Islet of Langerhans (tissue), 1 donor: ENCODE measurements at regions not wholly inside any gene's neighbourhood (a gene's known extent, or its start where the extent isn't known, plus 50 kb on each side); places are given as distances from the start of the nearest gene placed in this dataset.

Experiments used
- FAIRE-seq: peaks from one replicate; lab custom pipeline; 2011; peaks lifted over from hg19 to GRCh38; lab: Jason Lieb, UNC

- no peak for FAIRE-seq
Measured at GRCh38 chr9:8188723-8189407, 389.3 kb upstream of the DMAC1 start.

- no peak for FAIRE-seq
Measured at GRCh38 chr9:8186560-8186959, 387.0 kb upstream of the DMAC1 start.

DNA sequence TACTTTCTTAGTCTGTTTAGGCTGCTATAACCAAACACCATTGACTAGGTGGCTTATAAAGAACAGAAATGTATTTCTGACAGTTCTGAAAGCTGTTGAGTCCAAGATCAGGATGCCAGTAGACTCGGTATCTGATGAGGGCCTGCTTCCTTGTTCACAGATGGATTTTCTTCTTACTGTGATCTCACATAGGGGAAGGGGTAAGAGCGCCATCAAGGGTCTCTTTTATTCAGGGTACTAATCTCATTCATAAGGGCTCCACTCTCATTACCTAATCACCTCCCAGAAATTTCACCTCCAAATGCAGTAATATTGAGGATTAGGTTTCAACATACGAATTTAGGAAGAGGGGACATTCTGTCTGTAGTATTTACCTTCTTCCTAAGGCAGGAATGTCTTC, 384.0 kb upstream of the DMAC1 start:
- FAIRE-seq: no peak

DNA sequence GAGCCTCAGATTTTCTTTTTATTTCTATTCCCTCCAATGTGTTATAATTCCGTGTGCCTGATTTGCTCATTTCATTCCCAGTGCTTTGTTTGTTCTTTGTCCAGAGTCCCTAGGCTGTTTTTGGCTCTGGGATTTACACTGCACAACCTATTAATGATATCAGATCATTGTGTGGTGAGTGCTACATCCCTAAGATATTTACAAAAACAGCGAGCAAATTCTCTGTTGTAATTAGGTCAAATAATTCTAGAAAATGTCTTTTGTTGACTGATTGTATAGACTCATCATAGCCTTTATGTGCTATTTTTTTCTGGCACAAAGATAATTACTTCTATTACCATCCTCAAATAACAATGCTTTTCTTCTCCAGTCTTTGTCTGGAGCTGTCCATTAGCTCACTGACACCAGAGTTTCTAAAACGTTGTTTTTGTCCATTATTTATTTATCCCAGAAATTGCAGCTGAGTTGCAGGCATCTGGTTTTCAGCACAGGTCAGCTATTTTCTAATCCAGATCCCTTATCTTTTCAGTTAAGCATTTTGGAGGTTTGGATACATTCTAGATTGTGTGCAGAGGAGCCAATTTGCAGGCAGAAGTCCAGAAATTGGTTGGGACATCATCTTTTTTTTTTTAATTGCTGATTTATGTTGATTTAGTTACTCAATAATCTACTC, 379.9 kb upstream of the DMAC1 start:
- peak; percentile 24 for FAIRE-seq

GRCh38 chr9:8172000-8172399, 372.4 kb upstream of the DMAC1 start:
- FAIRE-seq: no peak

GRCh38 chr9:8168916-8169438, 369.4 kb upstream of the DMAC1 start:
- FAIRE-seq: no peak

DNA sequence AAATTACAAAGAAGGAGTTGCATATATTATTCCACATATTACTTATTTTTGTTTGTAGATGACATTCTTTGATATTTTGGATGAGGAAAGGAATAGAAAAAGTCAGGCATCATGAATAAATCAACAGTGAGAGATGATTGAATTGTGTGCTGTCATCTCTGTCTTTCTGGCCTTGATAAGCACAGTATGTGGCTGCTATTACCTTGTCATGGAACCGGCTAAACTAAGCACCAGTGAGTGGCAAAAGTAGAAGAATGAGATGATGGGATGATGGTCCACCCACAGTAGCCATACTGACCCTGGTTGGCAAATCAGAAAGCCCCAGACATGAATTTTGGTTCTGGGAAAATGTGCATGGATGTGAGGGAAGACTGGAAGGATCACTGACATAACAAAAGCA, 361.2 kb upstream of the DMAC1 start:
- FAIRE-seq: no peak

GRCh38 chr9:8158574-8158973, 359.0 kb upstream of the DMAC1 start:
- FAIRE-seq: no peak

DNA sequence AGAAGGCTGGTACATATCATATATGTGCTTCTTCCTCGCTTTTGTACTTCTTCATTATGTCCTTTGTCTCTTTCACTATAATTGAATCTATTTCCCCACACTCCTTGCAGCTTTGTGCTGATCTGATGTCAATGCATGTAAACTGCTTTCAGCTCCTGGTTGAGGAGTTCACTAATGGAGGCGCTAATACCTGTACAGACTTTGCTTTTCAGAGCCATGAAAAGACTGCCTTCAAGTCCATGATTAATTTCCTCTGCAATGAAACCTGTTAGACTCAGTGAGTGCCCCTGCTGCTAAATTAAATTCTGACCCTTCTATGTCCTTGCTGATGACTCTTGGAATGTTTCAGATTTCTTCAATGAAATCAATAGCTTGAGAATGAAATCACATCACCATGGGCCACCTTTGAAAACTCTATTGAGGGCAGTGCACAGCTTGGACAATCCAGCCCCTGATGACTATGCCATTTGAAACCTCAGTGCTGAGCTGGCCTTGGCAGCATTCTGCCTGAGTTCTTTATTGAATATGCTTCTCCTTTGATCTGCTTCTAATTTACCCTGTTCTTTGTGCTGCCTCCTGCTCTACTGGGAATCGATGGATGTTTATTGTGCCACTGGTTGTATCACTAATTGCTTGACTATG, 358.2 kb upstream of the DMAC1 start:
- no peak for FAIRE-seq

GRCh38 chr9:8156346-8156745, 356.8 kb upstream of the DMAC1 start:
- no peak for FAIRE-seq

DNA sequence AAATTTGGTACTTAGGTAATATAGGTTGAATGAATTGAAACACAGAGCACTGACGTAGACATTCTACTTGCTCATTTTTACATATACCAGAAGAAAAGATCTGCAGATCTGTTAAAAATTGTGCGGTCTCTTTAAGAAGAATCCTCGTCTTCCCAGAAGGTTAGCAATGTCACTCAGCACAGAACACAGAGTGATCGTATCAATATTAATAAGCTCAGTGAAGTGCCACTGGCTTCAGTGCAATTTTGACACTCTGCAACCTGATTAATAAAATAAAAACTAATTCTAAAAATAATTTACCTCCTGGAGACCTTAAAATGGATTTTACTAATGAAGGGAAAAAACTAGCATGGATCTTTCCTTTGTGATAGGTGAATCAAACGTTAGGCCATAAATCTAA, 356.1 kb upstream of the DMAC1 start:
- FAIRE-seq: no peak

- FAIRE-seq: no peak
Measured at GRCh38 chr9:8143677-8144076, 344.1 kb upstream of the DMAC1 start.

DNA sequence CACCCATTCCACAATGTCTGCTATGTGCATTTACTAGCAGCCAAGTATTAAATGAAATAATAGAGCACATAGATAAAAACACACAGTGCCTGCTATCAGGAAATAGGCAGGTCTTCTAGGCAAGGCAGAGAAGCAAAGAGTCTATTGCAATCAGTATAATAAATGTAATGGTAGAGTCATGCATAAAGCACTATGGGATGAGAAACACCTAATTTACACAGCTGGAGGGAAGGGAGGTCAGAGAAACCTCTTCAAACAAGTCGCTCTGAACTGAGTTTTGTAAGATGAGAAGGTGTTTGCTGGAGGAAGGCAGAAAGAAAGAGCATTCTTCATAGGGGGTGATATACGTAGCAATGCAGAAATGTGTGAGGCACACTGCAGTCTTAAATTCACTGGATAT, 341.0 kb upstream of the DMAC1 start:
- no peak for FAIRE-seq

DNA sequence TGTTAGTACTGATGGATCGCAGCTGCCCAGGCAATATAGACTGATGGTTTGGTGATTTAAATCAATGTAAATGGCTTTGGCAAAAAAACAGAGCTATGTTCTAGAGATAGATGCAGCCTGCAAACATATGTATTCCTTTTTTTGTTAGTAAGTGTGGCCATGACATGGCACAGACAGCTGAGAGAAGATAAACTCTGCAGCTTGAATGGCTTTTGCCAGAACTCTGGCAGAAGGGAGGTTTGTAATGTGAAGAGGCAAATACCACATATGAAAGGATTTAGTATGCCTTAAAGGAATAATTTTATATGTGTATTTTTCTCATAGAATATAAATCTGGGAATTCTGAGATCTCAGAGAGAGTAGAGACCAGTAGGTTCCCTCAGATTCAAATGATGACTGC, 340.2 kb upstream of the DMAC1 start:
- no peak for FAIRE-seq

GRCh38 chr9:8136477-8136876, 336.9 kb upstream of the DMAC1 start:
- FAIRE-seq: no peak

DNA sequence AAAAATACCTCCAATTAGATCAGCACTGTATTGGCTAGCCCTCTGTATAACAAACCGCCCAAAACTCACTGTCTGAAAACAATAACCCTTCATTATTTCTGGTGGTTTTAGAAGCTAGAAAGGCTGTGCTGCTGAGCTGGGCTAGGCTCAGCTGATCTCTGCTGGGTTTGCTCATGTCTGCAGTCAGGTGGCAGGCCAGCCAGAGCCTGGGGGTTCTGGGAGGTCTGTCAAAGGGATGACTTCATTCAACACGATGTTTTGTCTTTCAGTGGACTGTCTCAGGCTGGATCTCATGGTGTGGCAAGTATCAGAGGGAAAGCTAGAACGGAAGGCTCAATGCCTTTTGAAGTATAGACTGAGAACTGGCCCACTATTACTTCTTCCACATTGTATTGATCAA, 335.1 kb upstream of the DMAC1 start:
- no peak for FAIRE-seq

- no peak for FAIRE-seq
Measured at GRCh38 chr9:8133606-8134005, 334.0 kb upstream of the DMAC1 start.

DNA sequence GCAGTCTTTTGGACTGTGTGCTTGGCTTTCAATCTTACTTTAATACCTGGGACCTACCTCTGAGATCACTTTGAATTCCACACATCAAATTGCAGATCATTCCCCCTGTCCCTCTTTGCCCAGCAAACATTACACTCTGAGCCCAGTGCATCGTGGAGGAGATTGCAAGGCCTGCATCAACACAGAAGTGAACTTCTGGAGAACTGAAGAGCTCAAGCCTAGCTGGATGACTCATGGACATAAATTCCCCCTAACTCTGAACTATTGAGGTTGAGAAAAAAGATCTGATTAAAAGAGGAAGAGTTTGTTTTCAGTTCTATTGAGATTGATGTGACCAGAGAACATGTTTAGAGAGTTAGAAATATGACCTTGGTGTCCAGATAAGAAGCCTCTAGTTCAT, 316.0 kb upstream of the DMAC1 start:
- FAIRE-seq: no peak

- FAIRE-seq: no peak
Measured at GRCh38 chr9:8114826-8115225, 315.2 kb upstream of the DMAC1 start.

DNA sequence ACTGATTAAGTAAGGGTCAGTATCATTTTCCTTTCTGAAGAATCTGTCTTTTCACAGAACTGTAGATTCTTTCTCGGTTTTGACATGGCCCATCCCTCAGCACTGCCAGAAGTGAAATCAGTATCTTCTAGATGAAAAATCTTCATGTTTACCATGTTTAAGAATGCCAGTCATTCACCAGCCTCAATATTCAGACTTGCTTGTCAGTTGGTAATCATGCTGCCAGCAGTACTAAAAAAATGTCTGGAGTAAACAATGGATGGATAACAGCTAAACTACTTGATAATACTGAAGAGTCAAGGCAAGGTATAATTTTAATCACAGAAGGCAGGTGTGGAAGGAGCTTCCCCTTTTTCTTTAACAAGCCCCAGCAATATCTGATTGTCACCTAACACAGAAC, 306.8 kb upstream of the DMAC1 start:
- no peak for FAIRE-seq

DNA sequence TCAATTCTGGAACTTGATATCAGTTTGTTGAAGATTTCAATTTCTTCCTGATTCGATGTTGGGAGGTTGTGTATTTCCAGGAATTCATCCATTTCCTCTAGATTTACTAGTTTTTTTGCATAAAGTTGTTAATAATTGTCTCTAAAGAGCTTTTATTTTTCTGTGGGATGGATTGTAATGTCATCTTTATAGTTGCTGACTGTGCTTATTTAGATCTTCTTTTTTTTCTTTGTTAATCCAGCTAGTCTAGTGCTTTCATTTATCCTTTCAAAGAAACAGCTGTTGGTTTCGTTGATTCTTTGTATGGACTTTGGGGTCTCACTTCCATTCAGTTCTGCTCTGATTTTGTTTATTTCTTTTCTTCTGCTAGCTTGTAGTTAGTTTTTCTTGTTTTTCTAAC, 302.0 kb upstream of the DMAC1 start:
- no peak for FAIRE-seq

GRCh38 chr9:8096091-8096490, 296.5 kb upstream of the DMAC1 start:
- FAIRE-seq: no peak

GRCh38 chr9:8095672-8096086, 296.1 kb upstream of the DMAC1 start:
- FAIRE-seq: no peak

GRCh38 chr9:8088477-8088876, 288.9 kb upstream of the DMAC1 start:
- no peak for FAIRE-seq
